Stimulated activated CD8-positive, alpha-beta memory T cell treated with anti-CD3 and anti-CD28 coated beads, Interleukin-12 subunit alpha, Interleukin-12 subunit beta, amount 100 ng/mL, for 4 hours (primary cell): ENCODE measurements at regions not wholly inside any gene's neighbourhood (a gene's known extent, or its start where the extent isn't known, plus 50 kb on each side); places are given as distances from the start of the nearest gene placed in this dataset.

ENCODE experiments used
- DNase-seq: peaks from one replicate; pipeline ENCODE4 v3.0.0-alpha.2; 2020; ENCODE audit warnings: low read depth

DNA sequence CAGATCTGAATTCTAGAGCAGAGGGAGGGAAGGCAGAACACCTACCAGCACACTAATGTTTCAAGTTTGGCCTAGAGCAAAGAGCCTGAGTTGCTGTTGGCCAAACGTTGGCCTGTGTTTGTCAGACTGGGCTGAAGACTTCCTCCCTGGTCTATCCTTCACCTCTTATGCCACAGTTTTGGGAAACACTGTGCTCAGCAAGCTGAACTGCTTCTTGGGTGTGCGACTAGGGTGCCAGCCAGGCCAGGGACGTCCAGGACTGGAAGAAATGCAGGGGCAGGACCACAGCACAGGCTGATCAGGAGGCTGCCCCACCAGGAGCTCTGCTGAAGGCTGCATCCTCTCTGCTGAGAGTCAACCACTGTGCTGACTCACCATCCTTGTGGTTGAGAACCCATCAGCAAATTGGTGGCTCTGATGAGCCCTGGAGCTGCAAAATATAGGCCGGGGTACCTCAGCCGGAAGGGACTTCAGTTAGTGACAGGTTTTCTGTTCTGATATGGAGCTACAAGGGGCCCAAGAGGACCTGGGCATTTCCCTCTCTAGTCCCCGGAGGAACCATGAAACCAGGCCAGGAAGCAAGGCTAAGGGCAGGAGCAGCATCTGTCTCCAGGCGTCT, 131.6 kb upstream of the RASGRP1 start:
- peak; percentile 45 for DNase-seq

DNA sequence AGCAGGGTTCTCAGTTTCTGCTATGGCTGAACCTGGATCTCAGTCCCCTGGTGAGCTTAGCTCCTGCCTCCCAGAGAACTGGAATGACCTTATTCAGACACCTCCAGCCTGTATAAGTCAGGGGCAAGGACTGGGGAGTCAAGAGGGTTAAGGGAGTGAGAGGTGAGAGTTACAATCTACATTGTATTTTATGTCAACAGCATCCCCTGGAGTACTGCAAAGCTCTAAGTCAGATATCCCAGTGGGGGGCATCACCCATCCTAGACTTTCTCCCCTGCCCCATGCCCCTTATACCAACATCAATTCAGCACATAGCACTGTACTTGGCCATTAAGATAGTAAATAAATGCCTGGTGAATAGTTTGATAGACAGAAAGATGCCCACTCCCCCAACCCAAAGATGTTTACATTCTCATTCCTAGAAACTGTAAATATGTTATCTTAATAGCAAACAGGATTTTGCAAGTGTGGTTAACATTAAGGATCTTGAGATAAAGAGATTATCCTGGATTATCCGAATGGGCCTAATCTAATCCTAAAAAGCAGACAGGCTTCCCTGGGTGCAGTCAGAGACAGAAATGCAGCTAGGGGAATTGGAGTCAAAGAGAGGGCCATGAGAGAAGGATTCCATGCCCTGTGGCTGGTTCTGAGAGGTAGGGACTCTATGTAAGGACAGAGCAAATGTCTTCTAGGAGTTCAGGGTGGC, 132.3 kb upstream of the RASGRP1 start:
- DNase-seq = no peak

DNA sequence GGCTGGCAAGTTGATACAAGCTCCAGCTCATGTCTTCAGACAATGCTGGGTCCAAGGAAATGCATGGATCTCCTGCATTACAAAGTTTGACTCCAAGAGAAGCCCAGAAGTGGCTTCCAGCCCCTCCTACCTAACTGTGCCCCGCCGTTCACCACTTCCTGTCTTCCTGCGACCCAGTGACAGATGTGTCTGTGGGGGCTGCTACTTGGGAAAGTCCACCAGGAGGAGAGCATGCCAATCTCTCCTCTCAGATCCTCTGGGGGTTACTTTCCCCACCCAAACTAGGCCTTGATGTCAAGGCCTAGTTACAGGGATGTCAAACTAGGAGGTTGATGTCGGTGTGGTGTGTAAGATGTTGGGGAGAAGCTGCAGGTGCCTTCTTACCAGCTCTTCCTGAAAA, 133.6 kb upstream of the RASGRP1 start:
- DNase-seq = no peak

DNA sequence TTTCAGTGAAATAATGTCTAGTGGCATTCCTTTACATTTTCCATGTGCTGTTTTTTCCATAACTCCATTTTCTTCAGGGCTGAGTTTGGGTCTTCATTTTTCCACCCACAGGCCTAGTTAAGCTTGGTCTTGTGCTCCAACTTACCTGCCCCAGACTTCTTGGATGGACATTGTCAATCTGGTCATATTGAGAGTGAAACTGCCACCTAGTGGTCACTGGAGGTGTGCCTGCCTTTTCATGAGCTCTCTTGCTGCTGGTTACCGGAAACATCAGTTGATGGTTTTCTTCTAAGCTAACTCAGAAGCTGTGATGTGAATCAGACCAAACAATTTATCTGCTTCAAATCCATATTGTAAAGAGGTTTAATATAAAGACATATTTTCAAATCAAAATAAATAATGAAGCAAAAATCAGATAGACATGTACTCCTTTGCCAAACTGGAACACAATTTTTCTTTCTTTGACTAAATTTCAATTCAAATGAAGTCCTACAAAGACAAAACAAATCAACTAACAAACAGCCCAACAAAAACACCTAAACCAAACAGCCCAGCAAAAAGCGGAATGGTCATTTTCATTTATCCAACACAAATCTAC, 135.1 kb upstream of the RASGRP1 start:
- DNase-seq = peak; percentile 30

DNA sequence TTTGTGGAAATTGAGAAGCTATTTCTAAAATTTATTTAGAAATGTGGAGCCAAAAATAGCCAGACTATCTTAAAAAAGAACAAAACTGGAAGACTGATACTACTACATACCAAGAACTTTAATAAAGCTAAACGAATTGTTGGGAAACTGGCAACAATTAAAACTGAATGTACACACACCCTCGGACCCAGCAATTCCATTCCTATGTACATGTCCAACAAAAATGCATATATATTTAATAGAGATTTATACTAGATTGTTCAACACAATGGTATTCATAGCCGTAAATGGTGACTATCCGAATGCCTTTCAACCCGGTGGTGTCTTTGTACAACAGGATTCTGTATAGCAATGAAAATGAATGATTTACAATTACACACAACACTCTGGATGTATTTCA, 136.5 kb upstream of the RASGRP1 start:
- no peak for DNase-seq

DNA sequence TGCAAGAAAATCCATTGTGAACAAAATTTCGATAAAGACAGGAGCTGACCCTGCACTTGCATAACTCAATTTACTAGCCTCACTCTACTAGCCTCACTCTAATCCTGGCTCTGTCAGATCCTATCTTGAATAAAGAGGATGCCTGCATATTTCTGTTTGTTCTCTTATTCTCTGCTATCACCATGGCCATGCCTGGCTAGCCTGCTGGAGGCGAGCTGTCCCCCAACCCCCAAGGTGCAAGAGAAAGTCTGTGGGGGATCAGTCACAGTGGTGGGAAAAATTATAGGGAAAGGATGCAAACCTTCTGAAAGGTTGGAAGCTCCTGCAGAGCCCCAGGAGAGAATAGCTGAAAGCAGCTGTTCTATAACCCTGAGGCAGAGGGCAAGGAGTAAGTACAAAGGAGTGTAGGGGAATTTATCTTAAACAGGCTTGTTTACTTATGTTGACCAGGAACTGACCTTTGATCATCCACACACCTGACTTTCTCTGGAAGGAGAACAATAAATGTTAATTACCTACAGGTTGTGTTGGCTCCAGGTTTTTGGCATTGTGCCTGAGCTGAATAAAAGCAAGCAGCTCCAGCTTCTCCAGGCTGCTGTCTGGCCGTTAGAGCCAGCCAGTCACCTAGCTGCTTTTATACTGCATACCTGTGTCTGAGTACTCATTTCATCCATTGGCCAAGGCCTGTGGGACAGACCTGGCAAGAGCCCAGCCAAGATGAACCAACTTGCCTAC, 137.7 kb upstream of the RASGRP1 start:
- no peak for DNase-seq

DNA sequence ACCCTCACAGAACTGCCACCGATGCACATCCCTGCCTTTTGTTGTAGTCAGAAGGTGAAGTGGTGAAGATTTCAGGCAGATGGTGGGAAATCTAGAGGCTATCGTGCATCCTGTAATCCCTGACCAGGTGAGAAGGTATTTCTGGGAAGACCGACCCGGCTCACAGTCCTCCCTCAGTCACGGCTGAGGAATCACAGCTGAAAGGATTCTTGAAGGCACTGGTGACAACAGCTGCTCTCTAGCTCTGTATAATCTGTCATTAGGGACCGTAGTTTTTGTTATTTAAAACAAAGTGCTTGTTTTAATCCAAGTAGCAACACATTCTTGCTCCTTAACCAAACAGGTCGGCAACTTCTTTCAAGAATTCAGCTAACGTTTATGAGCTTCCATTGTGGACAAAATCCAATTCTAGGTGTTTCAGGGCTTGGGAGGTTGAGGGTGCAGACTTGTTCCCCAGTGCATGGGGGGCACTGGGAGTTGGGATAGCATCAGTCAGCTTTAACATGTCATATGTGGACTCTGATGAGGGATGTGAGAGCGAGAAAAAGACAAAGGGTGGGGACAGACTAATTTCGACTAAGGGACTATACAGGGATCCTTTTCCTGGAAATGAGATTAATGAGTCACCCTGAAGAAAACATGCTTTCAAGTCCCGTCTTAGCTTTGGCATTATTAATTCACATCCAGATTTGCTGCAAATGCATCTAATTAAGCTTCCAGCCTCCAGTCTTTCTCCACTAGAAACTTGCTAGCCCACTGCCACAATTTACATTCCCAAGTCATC, 141.0 kb upstream of the RASGRP1 start:
- no peak for DNase-seq

DNA sequence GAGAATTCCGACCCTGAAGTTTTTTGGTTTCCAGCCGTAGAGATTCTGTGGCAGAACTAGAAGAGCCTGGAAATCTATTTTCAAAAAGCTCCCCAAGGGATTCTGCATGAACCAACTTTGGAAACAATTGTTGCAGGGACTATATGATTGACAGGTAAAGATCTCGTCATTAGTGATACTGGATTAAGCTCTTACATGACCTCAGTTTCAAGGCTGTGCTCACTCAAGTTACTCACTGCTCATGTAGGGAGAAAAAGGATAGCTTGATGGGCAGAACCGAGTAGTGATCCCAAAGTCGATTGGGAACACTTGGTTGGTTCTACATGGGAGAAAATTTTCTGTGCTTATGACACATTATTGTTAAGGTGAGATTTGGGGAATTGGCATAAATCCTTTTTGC, 142.3 kb upstream of the RASGRP1 start:
- DNase-seq = no peak

DNA sequence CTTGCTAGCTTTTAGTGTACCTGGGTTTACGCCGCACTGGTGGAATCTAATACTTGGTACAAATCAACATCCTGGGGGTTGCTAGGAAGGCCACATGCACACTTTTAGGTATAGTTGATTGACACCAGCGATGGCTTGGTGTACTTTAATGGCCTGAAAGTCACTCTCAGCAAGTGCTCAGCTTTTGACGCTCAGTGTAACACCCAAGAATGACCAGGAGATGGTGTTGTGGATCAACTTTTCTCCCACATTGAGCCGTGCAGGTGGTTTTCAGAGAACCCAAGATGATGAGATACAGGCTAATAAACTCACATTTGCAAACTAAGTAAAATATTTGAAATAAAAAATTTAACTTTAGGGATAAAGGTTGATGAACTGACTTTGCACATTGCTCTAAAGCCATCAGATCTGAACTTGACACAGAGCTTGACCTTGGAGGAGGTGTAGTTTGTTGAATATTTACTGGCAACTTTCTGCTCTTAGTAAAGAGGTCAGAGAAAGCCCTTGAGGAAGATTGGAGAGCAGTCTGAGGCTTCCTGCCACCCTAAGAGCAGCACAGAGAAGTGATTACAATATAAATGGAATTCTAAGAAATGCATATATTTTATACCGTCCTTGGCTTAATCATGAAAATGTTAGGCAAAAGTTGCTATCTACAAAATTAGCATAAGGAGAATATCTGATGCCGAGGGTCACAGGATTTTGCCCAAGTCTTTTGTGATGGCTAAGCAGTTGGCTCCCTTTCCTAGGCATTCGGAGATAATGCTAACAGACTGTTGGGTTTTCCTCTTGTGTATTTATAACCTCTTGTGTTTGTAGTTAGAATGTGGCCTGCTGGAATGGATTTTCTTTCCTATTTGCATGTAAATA, 143.4 kb upstream of the RASGRP1 start:
- DNase-seq = no peak

DNA sequence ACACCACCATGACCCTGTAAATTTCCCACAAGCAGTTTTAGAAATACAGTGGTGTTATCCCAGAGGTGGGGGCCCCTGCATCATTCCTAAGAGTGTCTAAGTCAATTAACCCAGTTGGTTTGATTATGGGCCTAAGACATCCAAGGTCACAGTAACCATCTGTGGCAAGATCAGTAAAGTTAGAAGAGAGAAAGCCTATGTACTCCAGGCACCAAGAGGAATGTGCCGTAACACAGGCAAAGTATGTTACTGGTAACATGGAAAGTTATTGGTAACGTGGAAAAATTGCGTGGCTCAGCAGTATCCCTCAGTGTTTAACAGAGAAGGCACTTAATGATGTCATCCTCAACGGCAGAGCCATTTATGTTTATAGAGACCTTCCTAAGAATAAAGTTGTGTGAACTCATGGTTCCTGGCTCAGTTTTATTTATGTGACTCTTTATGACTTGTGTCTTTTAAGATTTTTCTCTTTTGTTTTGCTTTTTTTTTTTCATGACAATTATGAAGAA, 144.1 kb upstream of the RASGRP1 start:
- DNase-seq = no peak

DNA sequence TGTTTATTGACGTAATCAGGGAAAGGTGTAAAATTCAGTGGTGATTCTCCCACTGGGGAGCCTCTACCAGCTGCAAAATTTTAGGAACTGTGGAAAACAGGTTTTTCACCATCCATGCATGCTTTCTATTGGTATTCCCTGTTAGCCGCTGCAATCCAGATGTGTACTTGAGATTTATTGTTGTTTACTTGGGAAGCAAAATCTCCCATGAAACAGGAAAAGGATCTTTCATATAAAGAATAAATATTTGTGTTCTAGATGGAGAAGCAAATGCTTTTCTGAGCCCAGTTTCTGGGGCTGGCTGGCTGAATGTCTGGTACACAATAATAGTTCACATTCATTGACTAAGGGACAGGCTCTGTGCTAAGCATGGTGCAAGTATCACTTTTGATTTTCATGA, 144.6 kb upstream of the RASGRP1 start:
- no peak for DNase-seq

DNA sequence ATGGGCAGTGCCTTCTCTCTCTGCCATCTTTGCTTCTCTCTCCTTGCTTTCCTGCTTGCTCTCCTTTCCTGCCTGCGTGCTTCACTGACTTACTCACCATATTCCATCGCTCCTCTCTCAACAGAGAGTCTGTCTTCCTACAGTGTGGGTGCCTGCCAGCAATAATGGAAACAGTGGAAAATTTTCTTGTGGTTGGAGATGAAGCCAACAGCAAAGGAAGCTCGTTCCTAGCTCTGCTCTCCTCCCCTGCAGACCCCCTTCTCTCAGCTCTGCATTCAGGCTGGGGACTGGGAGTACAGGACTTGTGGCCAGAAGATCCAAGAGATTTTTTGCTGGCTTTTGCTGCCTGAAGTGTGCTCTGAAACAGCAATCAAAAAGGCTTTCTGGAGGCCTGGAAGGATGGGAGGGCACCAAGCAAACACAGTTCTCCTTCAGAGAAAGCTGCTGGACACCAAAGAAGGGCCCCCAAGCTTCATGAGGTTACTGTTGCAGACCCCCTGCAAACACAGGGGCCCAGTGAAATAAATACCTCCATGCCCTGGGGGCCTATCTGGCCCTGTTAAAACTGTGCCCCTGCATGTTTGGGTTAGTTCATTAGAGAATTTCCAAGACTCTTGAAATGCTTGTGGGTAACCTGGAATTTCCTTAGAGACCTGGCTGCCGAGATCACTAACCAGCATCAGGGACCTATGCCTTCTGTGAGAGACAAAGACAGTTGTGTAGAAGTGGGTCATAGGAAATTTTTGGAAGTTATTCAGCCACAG, 149.9 kb upstream of the RASGRP1 start:
- DNase-seq = no peak

DNA sequence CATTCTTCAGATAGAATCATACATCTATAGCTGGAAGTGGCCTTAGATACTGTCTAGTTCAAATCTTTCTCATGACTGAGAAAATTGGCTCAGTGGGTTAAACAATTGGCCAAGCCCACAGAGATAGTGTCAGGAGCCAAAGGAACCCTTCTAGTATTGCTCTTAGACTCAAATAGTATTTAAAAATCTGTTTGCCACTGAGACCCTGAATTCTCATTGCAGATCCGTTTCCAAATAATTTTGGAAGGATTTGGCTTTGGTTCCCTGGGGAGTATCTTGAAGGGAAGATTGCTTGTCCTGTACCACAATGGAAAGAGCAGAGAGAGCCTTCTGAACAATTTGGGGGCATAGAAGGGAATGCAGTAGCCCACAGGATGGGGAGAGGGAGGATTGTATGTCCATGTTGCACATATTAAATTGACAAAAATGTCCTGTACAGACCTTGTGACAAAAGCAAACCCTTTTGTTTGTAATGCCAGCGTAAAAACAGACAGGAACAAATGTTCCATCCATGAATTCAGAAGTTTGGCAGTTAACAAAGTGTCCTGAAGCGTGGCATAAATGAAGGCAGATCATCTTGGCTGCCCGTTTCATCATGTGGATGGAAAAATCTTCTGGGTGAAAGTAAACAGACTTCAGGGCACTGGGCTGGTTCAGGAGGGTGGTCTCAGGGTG, 156.4 kb upstream of the RASGRP1 start:
- no peak for DNase-seq

DNA sequence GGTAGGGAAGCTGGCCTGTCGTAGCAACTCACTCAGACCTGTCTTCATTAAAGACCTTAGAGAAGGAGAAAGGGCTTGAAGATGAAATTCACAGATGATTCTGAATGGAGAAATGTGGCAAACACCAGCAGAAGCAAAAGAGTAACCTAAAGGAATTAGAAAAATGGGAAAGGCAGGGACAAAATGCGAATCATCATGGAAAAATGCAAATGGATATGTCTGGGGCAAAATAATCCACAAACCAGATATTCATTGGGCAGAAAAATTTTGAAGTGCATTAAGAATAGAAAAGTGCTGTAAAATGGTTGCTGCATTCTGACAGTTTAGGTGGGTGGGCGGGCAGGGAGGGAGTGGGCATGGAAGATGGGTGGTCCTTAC, 156.9 kb upstream of the RASGRP1 start:
- no peak for DNase-seq

DNA sequence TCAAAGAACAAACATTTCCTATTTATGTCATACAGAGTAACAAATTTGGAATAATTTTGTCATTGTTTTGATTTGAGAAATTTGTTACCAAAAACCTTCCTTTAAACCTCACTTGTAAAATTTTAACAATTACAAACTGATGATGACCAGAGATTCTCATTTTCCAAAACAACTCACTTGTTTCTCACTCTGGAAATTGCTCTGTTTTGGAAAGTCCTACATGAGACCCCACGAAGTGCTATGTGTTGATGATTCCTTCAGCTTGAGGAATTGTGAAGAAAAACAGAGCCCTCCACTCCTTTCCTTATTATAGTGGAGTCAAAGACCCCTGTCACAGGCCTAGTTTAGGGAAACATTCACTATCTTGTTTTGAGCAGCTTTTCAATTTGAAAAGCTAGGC, 157.6 kb upstream of the RASGRP1 start:
- DNase-seq = no peak

DNA sequence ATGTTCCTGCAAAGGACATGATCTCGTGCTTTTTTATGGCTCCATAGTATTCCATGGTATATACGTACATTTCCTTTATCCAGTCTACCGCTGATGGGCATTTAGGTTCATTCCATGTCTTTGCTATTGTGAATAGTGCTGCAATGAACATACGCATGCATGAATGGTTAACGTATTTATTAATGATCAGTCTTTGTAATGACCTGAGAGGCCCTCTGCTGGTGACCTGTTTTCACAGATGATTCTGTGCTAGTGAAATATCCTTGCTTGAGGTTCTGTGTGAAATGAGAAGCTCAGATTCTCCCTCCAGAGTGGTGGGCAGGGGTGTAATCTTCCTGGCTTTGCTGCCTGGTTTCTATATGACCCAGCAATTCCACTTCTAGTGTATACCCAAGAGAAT, 160.2 kb upstream of the RASGRP1 start:
- DNase-seq = no peak

DNA sequence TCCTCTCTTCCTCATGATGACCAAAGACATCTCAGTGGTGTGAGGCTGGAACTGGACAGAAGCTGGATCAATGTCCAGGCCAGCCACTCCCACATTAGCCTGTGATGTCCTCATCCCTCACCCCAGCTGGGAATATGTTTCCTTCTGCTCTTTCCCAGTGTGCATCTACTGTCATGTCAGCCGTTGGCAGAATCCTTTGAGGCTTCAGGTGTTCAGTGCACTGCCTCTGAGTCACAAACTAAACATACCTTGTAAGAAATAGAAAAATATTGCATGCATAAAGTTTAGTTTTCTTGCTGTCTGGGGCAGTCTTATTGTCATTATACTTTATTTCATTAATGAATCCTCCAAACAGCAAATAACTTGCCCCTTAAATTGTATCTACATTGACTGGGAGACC, 161.6 kb upstream of the RASGRP1 start:
- DNase-seq = no peak

DNA sequence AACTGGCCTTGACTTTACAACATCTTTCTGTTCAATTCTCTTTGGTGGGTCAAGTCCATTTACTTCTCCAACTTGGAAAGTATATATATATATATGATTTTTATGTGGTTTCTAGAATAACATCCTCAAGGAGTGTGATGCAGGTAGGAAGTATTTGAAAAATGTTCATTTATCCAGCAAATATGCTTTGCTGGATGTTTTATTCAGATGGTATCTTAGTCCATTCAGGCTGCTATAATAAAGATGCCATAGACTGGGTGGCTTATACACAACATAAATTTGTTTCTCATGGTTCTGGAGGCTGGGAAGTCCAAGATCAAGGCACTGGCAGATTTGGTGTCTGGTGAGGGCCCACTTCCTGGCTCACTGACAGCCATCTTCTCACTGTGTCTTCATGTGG, 168.7 kb upstream of the RASGRP1 start:
- no peak for DNase-seq

DNA sequence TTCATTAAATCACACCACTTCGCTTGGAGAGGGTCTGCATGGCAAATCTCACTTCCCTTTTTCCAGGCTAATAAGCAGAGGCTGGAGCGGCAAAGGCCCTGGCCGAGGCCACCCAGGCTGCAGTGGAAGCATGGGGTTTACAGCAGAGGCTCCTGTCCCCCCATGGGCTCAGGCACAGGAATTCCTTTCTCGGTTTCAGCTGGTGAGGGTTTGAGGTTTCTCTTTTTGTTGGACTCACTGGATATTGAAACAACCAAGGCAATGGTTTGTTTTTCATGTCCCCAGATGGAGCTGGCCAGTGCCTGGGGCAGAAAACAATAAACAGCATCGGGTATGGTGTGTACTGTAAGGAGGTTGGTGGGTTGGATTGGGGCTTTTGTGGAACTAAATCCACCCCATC, 175.6 kb upstream of the RASGRP1 start:
- no peak for DNase-seq

DNA sequence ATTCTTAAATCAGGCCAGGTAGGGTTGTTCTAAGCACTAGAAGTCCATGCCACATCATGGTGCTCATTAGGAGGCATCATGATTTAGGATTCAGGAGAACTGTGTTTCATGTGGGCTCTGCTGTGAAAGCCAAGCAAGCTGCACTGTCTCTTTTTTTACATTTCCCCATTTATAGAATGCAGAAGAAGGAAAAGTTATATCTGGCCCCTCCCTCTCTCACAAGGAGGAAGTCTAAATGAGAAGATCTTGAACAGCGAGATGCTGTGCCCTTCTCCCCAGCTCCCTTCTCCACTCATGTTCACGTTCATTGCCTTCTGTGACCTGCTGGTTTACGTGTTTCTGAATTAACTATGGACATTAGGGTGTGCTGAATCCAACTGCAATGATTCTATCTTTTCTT, 178.5 kb upstream of the RASGRP1 start:
- DNase-seq = no peak
